ENCODE measurements at regions not wholly inside any gene's neighbourhood (a gene's known extent, or its start where the extent isn't known, plus 50 kb on each side); places are given as distances from the start of the nearest gene placed in this dataset.

GRCh38 chrX:15930585-15930984 lies 76.0 kb upstream of the AP1S2 start:
- DNase-seq (ENCODE audit: low read depth, low spot score) = no peak
- no peak overlapping the region for H3K27ac ChIP-seq

GRCh38 chrX:15929194-15929593 lies 74.6 kb upstream of the AP1S2 start:
- DNase-seq (ENCODE audit: low read depth, low spot score) = no peak
- H3K27ac ChIP-seq = no peak overlapping the region

- H3K27ac ChIP-seq = no peak overlapping the region
- no peak for DNase-seq (ENCODE audit: low read depth, low spot score)
These were observed 72.0 kb upstream of the AP1S2 start for GRCh38 chrX:15926622-15927021.

- no peak for DNase-seq (ENCODE audit: low read depth, low spot score)
- no peak overlapping the region for H3K27ac ChIP-seq
These were observed 63.4 kb upstream of the AP1S2 start for GRCh38 chrX:15918003-15918402.

- no peak overlapping the region for H3K27ac ChIP-seq
- no peak for DNase-seq (ENCODE audit: low read depth, low spot score)
These were observed 62.1 kb upstream of the AP1S2 start for GRCh38 chrX:15916704-15917084.

GRCh38 chrX:15915959-15916703 lies 61.5 kb upstream of the AP1S2 start:
- no peak overlapping the region for H3K27ac ChIP-seq

DNA sequence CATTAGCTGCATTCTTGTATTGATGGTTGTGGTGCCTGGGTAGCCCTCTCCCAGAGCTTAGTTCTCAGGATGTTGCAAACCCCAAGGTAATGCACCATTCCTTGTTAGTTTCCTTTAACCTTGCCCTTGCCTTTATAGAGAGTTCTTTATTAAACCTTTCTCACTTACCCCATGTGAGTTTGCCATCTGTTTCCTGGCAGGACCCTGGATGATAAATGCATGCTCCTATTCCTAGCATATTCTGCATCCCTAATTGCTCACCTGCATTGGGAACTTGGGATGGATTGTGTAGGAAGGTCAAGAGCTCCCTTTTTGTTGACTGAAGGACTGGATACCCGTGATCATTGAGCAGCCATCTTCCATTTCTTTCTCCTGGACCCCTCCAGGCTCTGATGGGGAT lies 59.9 kb upstream of the AP1S2 start:
- no peak for DNase-seq (ENCODE audit: low read depth, low spot score)
- H3K27ac ChIP-seq = no peak overlapping the region

More at GRCh38 chrX:15915959-15916703, 61.5 kb upstream of the AP1S2 start:
- DNase-seq (ENCODE audit: low read depth, low spot score) = no peak

GRCh38 chrX:15913146-15913545 lies 58.5 kb upstream of the AP1S2 start:
- no peak for DNase-seq (ENCODE audit: low read depth, low spot score)
- H3K27ac ChIP-seq = no peak overlapping the region

- DNase-seq (ENCODE audit: low read depth, low spot score) = no peak
- no peak overlapping the region for H3K27ac ChIP-seq
These were observed 57.3 kb upstream of the AP1S2 start for GRCh38 chrX:15911734-15912550.

DNA sequence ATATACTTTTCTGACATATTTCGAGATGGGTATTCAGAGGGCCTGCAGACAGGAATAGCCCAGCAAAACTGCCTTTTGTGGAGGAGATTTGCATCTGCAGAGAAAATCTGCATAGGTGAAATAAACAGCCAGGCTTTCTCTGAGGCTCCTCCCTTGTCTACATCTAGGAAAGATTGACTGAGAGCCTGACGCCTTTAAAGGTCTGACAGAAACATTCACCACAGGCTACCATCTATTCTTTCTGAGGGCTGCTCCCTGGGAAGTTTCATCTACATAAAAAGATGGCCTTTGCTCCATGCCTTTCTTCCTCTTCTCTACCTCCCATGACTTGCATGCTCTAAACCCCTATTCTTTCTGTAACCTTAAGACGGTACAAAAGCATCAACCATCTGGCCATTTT lies 55.0 kb upstream of the AP1S2 start:
- H3K27ac ChIP-seq = no peak overlapping the region
- DNase-seq (ENCODE audit: low read depth, low spot score) = no peak

GRCh38 chrX:15908603-15909290 lies 54.1 kb upstream of the AP1S2 start:
- no peak for DNase-seq (ENCODE audit: low read depth, low spot score)
- no peak overlapping the region for H3K27ac ChIP-seq

DNA sequence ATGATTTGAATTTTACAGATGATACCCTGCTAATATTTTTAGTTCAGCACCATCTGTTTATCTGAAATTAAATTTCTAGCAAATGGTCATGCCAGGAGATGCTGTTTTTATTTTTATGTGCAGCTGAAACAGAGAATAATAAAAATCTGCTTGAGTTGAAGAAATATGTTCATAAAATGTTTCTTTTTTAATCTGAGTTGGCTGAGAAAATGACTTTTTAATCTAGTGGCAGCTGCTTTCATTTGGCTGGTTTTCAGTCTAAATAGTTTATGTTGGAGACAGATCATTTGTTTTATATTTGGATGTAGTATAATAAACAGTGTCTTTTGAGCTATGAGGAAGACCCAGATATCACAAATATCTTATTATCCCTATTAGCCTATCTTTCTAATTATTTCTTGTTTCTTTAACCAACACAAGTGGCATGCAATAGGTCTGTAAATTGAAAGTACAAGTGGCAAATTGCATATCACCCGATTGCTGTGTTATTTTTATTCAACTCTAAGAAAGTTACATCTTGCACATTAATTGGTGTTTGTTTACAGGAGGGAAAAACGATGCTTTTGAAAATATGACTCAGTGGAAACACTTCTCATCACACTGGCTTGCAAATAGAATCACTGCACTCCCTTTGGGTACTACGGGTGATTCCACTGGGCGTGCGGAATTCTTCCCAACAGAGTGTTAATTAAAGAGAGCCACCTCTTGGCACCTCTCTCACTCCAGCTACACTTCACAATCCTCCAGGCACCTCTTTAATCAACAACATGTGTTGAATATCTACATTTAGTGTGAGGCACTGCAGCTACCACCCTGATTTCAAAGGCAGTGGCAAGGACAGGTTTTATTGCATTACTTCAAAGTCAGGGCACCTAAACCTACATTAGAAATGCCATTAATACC lies 51.7 kb upstream of the AP1S2 start:
- DNase-seq (ENCODE audit: low read depth, low spot score) = no peak
- no peak overlapping the region for H3K27ac ChIP-seq

Data from epithelial cell of prostate (primary cell).